ENCODE measurements at regions not wholly inside any gene's neighbourhood (a gene's known extent, or its start where the extent isn't known, plus 50 kb on each side); places are given as distances from the start of the nearest gene placed in this dataset.
"Not testable (repeated sequence)": the region's sequence is repeated elsewhere in the genome, so short reads cannot be mapped to it uniquely, and the experiment has no call there.

DNA sequence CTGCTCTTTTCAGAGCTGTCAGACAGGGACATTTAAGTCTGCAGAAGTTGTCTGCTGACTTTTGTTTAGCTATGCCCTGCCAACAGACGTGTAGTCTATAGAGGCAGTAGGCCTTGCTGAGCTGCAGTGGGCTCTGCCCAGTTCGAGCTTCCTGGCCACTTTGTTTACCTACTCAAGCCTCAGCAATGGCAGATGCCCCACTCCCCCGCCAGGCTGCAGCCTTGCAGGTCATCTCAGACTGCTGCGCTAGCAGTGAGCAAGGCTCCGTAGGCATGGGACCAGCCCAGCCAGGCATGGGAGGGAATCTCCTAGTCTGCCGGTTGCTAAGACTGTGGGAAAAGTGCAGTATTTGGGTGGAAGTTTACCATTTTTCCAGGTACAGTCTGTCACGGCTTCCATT is 230.5 kb upstream of the NRG3 start:
- TF ChIP-seq, protein P1, sequence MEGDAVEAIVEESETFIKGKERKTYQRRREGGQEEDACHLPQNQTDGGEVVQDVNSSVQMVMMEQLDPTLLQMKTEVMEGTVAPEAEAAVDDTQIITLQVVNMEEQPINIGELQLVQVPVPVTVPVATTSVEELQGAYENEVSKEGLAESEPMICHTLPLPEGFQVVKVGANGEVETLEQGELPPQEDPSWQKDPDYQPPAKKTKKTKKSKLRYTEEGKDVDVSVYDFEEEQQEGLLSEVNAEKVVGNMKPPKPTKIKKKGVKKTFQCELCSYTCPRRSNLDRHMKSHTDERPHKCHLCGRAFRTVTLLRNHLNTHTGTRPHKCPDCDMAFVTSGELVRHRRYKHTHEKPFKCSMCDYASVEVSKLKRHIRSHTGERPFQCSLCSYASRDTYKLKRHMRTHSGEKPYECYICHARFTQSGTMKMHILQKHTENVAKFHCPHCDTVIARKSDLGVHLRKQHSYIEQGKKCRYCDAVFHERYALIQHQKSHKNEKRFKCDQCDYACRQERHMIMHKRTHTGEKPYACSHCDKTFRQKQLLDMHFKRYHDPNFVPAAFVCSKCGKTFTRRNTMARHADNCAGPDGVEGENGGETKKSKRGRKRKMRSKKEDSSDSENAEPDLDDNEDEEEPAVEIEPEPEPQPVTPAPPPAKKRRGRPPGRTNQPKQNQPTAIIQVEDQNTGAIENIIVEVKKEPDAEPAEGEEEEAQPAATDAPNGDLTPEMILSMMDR (IDR thresholded peaks at IDR 0.05 in 4 of 5, conservative IDR thresholded peaks at IDR 0.05 in 1 of 5): not testable (repeated sequence)
- not testable (repeated sequence) for TF ChIP-seq POLR2A (IDR thresholded peaks at IDR 0.05)
